ENCODE measurements at regions not wholly inside any gene's neighbourhood (a gene's known extent, or its start where the extent isn't known, plus 50 kb on each side); places are given as distances from the start of the nearest gene placed in this dataset.
"Not testable (repeated sequence)": the region's sequence is repeated elsewhere in the genome, so short reads cannot be mapped to it uniquely, and the experiment has no call there.

GRCh38 chr12:93978553-93978952 lies 169.8 kb upstream of the PLXNC1 start:
- DNase-seq (ENCODE audit: low read depth in 4 of 4, low spot score in 3 of 4): no peak

DNA sequence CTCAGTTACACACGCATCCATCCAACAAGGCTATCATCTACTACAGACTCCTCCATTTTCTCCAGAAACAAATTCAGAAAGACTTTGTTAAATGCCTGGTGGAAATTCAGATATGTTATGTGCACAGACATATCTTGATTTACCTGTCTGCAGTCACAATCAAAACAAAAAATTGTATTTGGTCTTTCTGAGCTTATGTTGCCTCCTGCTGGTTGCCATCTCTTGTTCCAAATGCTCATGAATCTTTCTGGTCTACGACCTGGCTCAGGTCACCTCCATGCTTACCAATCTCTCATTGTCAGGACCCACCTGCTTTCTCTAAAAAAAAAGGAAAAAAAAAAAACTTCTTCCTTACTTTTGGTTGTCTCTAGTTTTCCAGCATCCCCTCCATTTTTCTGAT lies 169.2 kb upstream of the PLXNC1 start:
- no peak for DNase-seq (ENCODE audit: low read depth in 4 of 4, low spot score in 3 of 4)

DNA sequence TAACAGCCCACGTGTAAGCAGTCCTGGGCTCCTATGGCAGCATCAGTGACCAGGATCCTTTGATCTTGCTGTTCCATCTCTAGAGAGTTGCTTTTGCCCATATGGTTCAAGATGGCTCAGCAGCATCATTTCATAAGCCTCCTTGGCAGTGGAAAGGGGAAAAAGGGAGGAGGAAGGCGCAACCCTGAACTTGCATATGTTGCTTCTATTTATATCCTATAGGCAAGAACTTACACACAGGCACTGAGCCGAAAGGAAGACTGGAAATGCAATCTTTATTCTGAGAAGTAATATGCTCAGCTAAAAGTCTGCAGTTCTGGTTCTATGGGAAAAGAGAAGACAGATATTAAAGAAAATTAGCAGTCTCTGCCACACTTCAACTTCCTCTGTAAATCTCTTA lies 167.7 kb upstream of the PLXNC1 start:
- no peak for DNase-seq (ENCODE audit: low read depth in 4 of 4, low spot score in 3 of 4)

- DNase-seq (ENCODE audit: low read depth in 4 of 4, low spot score in 3 of 4): no peak
Observed at GRCh38 chr12:93981411-93981810, 167.0 kb upstream of the PLXNC1 start.

DNA sequence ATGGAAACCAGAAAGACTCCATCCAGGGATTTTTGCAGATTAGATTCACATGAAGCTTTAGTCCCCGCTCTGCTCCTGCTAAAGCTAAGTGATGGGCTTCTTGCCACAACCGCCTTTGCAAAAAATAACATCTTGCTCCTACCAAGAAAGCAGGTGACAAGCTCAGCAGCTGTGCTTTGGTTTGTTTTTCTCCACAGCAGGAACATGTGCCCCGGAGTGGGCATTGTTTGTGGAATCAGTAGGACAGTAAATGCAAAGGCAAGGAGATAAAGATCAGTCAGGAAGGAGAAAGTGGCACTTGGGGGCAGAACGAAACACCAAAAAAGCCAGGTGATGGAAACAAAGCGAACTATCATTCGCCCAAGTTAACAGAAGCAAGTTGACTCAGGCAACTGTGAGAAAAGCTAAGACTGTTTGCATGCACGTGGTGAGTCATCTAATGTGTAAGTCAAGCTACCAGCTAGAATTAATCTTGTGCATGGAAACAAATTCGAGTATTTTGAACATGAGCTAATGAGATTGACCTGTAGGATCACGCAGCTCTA lies 165.5 kb upstream of the PLXNC1 start:
- no peak for DNase-seq (ENCODE audit: low read depth in 4 of 4, low spot score in 3 of 4)

GRCh38 chr12:93984005-93984404 lies 164.4 kb upstream of the PLXNC1 start:
- DNase-seq (ENCODE audit: low read depth in 4 of 4, low spot score in 3 of 4): no peak

DNA sequence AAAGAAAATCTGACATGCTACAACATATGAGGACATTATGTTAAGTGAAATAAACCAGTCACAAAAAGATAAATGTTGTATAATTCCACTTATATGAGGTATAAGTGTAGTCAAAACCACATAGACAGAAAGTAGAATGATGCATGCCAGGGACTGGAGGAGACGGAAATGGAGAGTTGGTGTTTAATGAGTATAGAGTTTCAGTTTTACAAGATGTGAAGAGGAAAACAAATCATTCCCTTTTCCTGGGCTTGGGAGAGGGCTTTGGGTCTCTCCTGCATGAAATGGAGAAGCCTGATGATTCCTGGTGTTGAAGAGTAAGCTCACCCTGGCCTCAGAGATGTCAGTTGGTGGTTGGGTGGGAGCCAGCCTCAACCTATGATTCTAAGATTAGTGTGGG lies 158.4 kb upstream of the PLXNC1 start:
- no peak for DNase-seq (ENCODE audit: low read depth in 4 of 4, low spot score in 3 of 4)

GRCh38 chr12:93990832-93991803 lies 157.3 kb upstream of the PLXNC1 start:
- DNase-seq (ENCODE audit: low read depth in 4 of 4, low spot score in 3 of 4): peak; percentile 27 to 58 (median 43)

GRCh38 chr12:93991829-93992461 lies 156.4 kb upstream of the PLXNC1 start:
- no peak for DNase-seq (ENCODE audit: low read depth in 4 of 4, low spot score in 3 of 4)

GRCh38 chr12:93994721-93995120 lies 153.7 kb upstream of the PLXNC1 start:
- DNase-seq (ENCODE audit: low read depth in 4 of 4, low spot score in 3 of 4): no peak

DNA sequence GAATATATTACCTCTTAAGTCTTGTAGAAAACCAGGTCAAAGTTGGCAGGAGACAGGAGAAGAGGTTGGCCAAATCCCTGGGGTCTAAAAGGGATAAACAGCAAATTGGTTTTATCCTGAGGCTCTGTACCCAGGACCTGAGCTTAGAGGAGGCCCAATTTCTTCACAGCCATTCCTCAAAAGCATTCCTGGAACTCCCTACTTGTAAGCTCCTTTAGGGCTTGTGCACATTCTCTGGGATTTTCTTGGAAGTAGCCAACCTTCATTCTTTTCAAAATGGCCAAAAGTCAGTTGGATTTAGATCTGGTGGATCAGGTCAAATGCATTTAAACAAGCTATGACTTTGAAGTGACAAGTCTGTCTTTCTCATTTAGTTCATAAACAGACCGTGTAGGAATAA lies 152.1 kb upstream of the PLXNC1 start:
- no peak for DNase-seq (ENCODE audit: low read depth in 4 of 4, low spot score in 3 of 4)

DNA sequence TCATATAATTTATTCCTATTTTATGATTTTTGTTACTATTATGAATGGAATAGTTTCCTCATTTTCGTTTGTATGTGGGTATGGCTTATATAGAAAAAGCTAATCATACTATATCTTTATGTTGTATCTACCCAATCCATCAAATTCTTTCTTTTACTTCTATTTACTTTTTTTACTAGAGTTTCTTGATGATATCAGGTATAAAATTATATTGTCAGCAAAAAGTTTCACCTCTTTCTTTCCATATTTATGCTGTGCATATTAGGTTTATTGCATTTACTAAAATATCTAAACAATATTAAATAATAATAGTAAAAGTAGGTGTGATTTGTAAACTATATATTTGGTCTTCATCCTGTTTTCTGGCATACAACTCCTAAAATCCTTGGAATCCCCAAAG lies 146.7 kb upstream of the PLXNC1 start:
- no peak for DNase-seq (ENCODE audit: low read depth in 4 of 4, low spot score in 3 of 4)

DNA sequence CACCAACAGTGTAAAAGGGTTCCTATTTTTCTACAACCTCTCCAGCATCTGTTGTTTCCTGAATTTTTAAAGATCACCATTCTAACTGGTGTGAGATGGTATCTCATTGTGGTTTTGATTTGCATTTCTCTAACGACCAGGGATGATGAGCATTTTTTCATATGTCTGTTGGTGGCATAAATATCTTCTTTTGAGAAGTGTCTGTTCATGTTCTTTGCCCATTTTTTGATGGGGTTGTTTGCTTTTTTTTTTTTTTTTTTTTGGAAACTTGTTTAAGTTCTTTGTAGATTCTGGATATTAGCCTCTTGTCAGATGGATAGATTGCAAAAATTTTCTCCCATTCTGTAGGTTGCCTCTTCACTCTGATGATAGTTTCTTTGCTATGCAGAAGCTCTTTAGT lies 145.5 kb upstream of the PLXNC1 start:
- not testable (repeated sequence) for DNase-seq (ENCODE audit: low read depth in 4 of 4, low spot score in 3 of 4)

DNA sequence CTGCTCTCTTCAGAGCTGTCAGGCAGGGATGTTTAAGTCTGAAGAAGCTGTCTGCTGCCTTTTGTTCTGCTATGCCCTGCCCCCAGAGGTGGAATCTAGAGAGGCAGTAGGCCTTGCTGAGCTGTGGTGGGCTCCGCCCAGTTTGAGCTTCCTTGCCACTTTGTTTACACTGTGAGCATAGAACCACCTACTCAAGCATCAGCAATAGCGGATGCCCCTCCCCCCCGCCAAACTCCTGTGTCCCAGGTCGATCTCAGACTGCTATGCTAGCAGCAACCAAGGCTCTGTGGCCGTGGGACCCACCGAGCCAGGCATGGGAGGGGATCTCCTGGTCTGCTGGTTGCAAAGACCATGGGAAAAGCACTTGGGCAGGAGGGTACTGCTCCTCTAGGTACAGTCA lies 140.5 kb upstream of the PLXNC1 start:
- DNase-seq (ENCODE audit: low read depth in 4 of 4, low spot score in 3 of 4): not testable (repeated sequence)

GRCh38 chr12:94010307-94010706 lies 138.1 kb upstream of the PLXNC1 start:
- DNase-seq (ENCODE audit: low read depth in 4 of 4, low spot score in 3 of 4): no peak

DNA sequence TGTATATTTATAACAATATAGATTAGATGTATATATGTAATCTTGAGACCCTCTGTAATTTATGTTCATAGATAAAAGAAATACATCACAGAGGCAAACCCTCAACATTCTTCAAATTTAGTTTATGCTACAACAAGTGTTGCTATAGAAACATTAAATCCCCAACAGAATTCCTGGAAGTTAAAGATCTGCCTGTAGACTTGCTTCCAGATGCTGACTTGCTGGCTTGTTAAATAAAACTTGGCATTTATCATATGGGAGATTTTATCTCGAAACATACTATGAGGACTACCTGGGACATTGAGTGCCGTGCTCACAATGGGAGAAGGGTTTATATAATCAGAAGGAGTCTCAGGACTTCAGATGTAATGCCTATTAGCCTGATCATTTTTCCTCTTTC lies 136.3 kb upstream of the PLXNC1 start:
- no peak for DNase-seq (ENCODE audit: low read depth in 4 of 4, low spot score in 3 of 4)

GRCh38 chr12:94012590-94012989 lies 135.8 kb upstream of the PLXNC1 start:
- DNase-seq (ENCODE audit: low read depth in 4 of 4, low spot score in 3 of 4): no peak

DNA sequence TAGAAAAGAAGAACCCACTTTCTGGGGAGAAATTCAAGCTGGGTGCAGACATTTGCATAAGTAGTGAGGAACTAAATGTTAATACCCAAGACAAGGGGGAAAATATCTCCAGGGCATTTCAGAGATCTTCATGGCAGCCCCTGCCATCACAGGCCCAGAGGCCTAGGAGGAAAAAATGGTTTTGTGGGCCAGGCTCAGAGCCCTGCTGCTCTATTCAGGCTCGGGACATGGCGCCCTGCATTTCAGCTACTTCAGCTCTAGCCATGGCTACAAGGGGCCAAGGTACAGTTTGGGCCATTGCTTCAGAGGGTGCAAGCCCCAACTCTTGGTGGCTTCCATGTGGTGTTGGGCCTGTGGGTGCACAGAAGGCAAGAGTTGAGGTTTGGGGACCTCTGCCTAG lies 131.1 kb upstream of the PLXNC1 start:
- DNase-seq (ENCODE audit: low read depth in 4 of 4, low spot score in 3 of 4): not testable (repeated sequence)

DNA sequence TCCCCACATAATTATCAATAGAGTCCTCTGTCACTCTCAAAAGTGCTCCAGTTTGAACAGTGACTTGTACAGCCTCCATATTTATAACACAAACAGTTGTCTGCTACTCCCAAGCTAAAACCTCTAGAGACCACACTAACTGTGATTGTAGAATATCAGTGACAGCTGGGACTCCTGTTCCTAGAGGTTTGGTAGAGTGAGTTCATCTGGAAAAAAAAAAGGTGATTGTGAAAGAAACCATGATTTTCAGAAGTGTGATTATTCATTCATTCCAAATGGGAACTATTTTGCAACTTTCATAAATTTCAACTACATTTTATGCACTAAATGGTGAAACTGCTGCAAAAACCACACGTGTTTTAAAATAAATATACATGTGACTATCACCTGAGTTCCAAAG lies 128.0 kb upstream of the PLXNC1 start:
- no peak for DNase-seq (ENCODE audit: low read depth in 4 of 4, low spot score in 3 of 4)

DNA sequence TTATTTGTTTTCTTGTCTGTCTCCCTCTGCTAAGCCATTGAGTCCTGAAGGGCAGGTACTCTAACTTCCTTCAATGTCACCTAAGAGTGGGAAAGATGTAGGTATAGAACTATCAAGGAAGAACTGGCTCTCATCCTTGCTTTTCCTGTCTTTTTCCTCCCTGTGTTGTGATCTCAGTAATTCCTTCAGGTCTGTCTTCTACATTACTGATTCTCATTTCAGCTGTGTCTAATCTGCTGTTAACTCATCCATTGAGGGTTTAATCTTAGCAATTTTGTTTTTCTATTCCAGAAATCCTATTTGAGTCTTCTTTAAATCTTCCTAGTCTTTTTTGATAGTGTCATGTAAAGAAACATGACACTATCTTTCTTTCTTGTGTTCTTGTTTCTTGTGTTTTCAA lies 124.5 kb upstream of the PLXNC1 start:
- DNase-seq (ENCODE audit: low read depth in 4 of 4, low spot score in 3 of 4): no peak

DNA sequence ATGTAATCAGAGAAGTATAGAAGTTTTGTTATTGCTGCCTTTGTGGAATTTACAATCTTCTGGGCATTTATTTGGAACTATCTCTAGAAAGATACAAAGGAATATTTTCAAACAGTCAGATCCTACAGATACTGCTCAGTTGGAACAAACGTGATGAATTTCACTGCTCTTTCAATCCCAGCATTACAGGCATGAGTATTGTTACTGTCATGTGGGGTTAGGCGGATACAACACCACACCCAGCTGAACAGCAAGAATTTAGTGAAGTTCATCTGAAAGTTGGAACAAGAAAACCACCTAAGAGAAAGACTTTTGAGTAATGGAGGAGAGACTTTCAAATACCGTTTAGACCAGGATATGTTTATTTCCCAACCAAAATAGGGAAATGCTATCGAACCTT lies 123.3 kb upstream of the PLXNC1 start:
- DNase-seq (ENCODE audit: low read depth in 4 of 4, low spot score in 3 of 4): no peak

- DNase-seq (ENCODE audit: low read depth in 4 of 4, low spot score in 3 of 4): no peak
Observed at GRCh38 chr12:94025756-94026155, 122.6 kb upstream of the PLXNC1 start.

Measured in left renal pelvis (tissue), 4 donors.